ENCODE measurements at regions not wholly inside any gene's neighbourhood (a gene's known extent, or its start where the extent isn't known, plus 50 kb on each side); places are given as distances from the start of the nearest gene placed in this dataset.

- TF ChIP-seq CTCF (IDR thresholded peaks at IDR 0.05) (no peak), POLR2A (IDR thresholded peaks at IDR 0.05) (no peak)
Measured at GRCh38 chr9:107093365-107094060, 189.6 kb upstream of the RAD23B start.
